H1 (cell line): ENCODE measurements at regions not wholly inside any gene's neighbourhood (a gene's known extent, or its start where the extent isn't known, plus 50 kb on each side); places are given as distances from the start of the nearest gene placed in this dataset.

Source experiments
- CTCF ChIA-PET: fragments of 300-600 bp; sonication (Branson Sonifier 250); formaldehyde crosslinking; loops from one replicate; lab custom pipeline; 2021; ENCODE audit not compliant: partially characterized antibody; lab: Charles Lee
- POLR2A ChIA-PET: fragments of 300-600 bp; sonication (Branson Sonifier 250); formaldehyde crosslinking; loops from one replicate; lab custom pipeline; 2021; ENCODE audit warnings: inconsistent platforms; ENCODE audit not compliant: partially characterized antibody; lab: Charles Lee
- DNase-seq, 2 experiments: peaks; one replicate each; pipeline versions ENCODE4 v3.0.0 to v3.0.0-alpha.2; 2010 to 2022; ENCODE audit warnings: low spot score in 2 of 2, low read depth in 1 of 2, mixed read lengths in 1 of 2
- FAIRE-seq: peaks from 2 replicates; lab custom pipeline; 2011; peaks lifted over from hg19 to GRCh38; lab: Jason Lieb, UNC
- H2AFZ ChIP-seq: 2 replicates; pipeline ENCODE4 v1.8.1; 2012; ENCODE audit warnings: low read length, inconsistent platforms
- H2AK5ac ChIP-seq: 2 replicates; pipeline ENCODE4 v1.6.1; 2013; ENCODE audit warnings: low read depth, low read length
- H2BK120ac ChIP-seq: replicated peaks from 2 replicates; pipeline ENCODE3; 2013; ENCODE audit warnings: low read depth, low read length, inconsistent platforms
- H2BK12ac ChIP-seq: 2 replicates; pipeline ENCODE4 v1.6.1; 2013; ENCODE audit warnings: low read depth, low read length
- H2BK15ac ChIP-seq: 2 replicates; pipeline ENCODE4 v1.6.1; 2013; ENCODE audit warnings: low read length
- H2BK20ac ChIP-seq: 2 replicates; pipeline ENCODE4 v1.6.1; 2013; ENCODE audit warnings: low read length
- H2BK5ac ChIP-seq: 2 replicates; pipeline ENCODE4 v1.6.1; 2013; ENCODE audit warnings: low read depth, low read length
- H3K14ac ChIP-seq: 2 replicates; pipeline ENCODE4 v1.6.1; 2013; ENCODE audit warnings: inconsistent platforms; ENCODE audit not compliant: insufficient read length
- H3K18ac ChIP-seq: 2 replicates; pipeline ENCODE4 v1.6.1; 2013; ENCODE audit warnings: low read length; ENCODE audit errors: extremely low read depth
- H3K23ac ChIP-seq: 2 replicates; pipeline ENCODE4 v1.6.1; 2013; ENCODE audit warnings: inconsistent platforms; ENCODE audit not compliant: insufficient read length
- H3K23me2 ChIP-seq: 2 replicates; pipeline ENCODE4 v1.6.1; 2013; ENCODE audit warnings: low read depth, low read length
- H3K27ac ChIP-seq: 2 replicates; pipeline ENCODE4 v1.6.1; 2011; ENCODE audit warnings: low read depth, low read length, inconsistent platforms
- H3K27me3 ChIP-seq, 4 experiments: replicated peaks in 1 of 4; 1 replicate in 1 of 4; 2 replicates in 3 of 4; pipeline versions ENCODE4 v1.6.1 to v1.8.1; 2011 to 2013; ENCODE audit warnings: low read length in 3 of 4, mild to moderate bottlenecking in 3 of 4, inconsistent platforms in 2 of 4, mixed read lengths in 2 of 4, moderate library complexity in 1 of 4; ENCODE audit not compliant: control insufficient read depth in 3 of 4, insufficient read depth in 3 of 4; ENCODE audit errors: extremely low read depth in 1 of 4
- H3K36me3 ChIP-seq, 4 experiments: 2 replicates each; pipeline versions ENCODE4 v1.6.1 to v1.8.1; 2011 to 2013; ENCODE audit warnings: mild to moderate bottlenecking in 4 of 4, low read length in 3 of 4, moderate library complexity in 2 of 4, control low read depth in 1 of 4, inconsistent platforms in 1 of 4; ENCODE audit not compliant: insufficient read depth in 4 of 4, control insufficient read depth in 2 of 4
- H3K4ac ChIP-seq: replicated peaks from 2 replicates; pipeline ENCODE3; 2013; ENCODE audit warnings: low read length, low read depth, mixed read lengths, inconsistent platforms; ENCODE audit not compliant: insufficient read length
- H3K4me1 ChIP-seq, 4 experiments: replicated peaks in 1 of 4; 1 replicate in 1 of 4; 2 replicates in 3 of 4; pipeline versions ENCODE4 v1.6.1 to v1.8.1; 2011 to 2013; ENCODE audit warnings: low read length in 3 of 4, inconsistent platforms in 2 of 4, mixed read lengths in 1 of 4; ENCODE audit not compliant: insufficient read depth in 4 of 4, control insufficient read depth in 3 of 4
- H3K4me2 ChIP-seq, 2 experiments: 2 replicates each; pipeline versions ENCODE4 v1.6.1 to v1.8.1; 2011 to 2013; ENCODE audit warnings: low read depth in 2 of 2, low read length in 2 of 2, control low read depth in 1 of 2, inconsistent platforms in 1 of 2, mild to moderate bottlenecking in 1 of 2; ENCODE audit not compliant: insufficient read depth in 1 of 2
- H3K4me3 ChIP-seq, 4 experiments: fragments of 200-600, 300-600 bp in 1 of 4; sonication (generic), shearing (Covaris generic), sonication (Bioruptor Twin) in 1 of 4; 2 replicates each; pipeline versions ENCODE4 v1.5.1 to v1.8.1; 2011 to 2016; ENCODE audit warnings: low read length in 4 of 4, low read depth in 3 of 4, control low read depth in 2 of 4, inconsistent platforms in 2 of 4, mild to moderate bottlenecking in 2 of 4, mixed read lengths in 1 of 4, moderate library complexity in 1 of 4; ENCODE audit not compliant: insufficient read depth in 2 of 4; ENCODE audit errors: extremely low read depth in 1 of 4
- H3K56ac ChIP-seq: replicated peaks from 2 replicates; pipeline ENCODE3; 2013; ENCODE audit warnings: low read depth, mild to moderate bottlenecking, mixed read lengths, low read length, inconsistent platforms; ENCODE audit not compliant: insufficient read length
- H3K79me1 ChIP-seq: 2 replicates; pipeline ENCODE4 v1.6.1; 2013; ENCODE audit warnings: low read depth, low read length, control low read depth
- H3K79me2 ChIP-seq, 2 experiments: 2 replicates each; pipeline versions ENCODE4 v1.6.1 to v1.8.1; 2012 to 2013; ENCODE audit warnings: low read length in 2 of 2, mild to moderate bottlenecking in 2 of 2, inconsistent platforms in 1 of 2; ENCODE audit not compliant: insufficient read depth in 2 of 2, control insufficient read depth in 1 of 2
- H3K9ac ChIP-seq, 4 experiments: replicated peaks in 1 of 4; 1 replicate in 1 of 4; 2 replicates in 3 of 4; pipeline versions ENCODE4 v1.6.1 to v1.8.1; 2011 to 2013; ENCODE audit warnings: low read depth in 3 of 4, low read length in 3 of 4, control low read depth in 2 of 4, mild to moderate bottlenecking in 2 of 4, moderate library complexity in 2 of 4, inconsistent platforms in 1 of 4; ENCODE audit errors: extremely low read depth in 1 of 4
- H3K9me3 ChIP-seq, 2 experiments: 2 replicates each; pipeline versions ENCODE4 v1.6.1 to v1.8.1; 2012 to 2013; ENCODE audit warnings: mild to moderate bottlenecking in 2 of 2, moderate library complexity in 2 of 2, control low read depth in 1 of 2, inconsistent platforms in 1 of 2, low read depth in 1 of 2, low read length in 1 of 2, mixed read lengths in 1 of 2; ENCODE audit not compliant: insufficient read depth in 2 of 2
- H4K20me1 ChIP-seq, 2 experiments: replicated peaks in 1 of 2; 2 replicates each; pipeline versions ENCODE3 to v1.8.1; 2011 to 2013; ENCODE audit warnings: inconsistent platforms in 2 of 2, low read length in 2 of 2, mild to moderate bottlenecking in 1 of 2; ENCODE audit not compliant: insufficient read depth in 2 of 2, control insufficient read depth in 1 of 2
- H4K5ac ChIP-seq: 2 replicates; pipeline ENCODE4 v1.6.1; 2013; ENCODE audit warnings: low read length, low read depth, mixed read lengths, inconsistent platforms; ENCODE audit not compliant: insufficient read length
- H4K8ac ChIP-seq: 2 replicates; pipeline ENCODE4 v1.8.0; 2013; ENCODE audit warnings: mild to moderate bottlenecking, moderate library complexity, low read length, inconsistent platforms; ENCODE audit not compliant: insufficient read depth; ENCODE audit errors: extremely low read depth
- H4K91ac ChIP-seq: replicated peaks from 2 replicates; pipeline ENCODE3; 2013; ENCODE audit warnings: low read length, mixed read lengths, inconsistent platforms; ENCODE audit not compliant: insufficient read length
- RFX5 ChIP-seq: IDR thresholded peaks from 2 replicates; pipeline ENCODE4 v1.6.1; 2011; ENCODE audit warnings: low read depth, low read length, improper control_type of control experiment, borderline replicate concordance
- WGBS, 2 experiments: shearing (Covaris generic) in 1 of 2; methylation state at CpG; one replicate each; pipeline versions ENCODE4 v1.1.6 to v1.1.7; 2013 to 2015; ENCODE audit warnings: low lambda C conversion rate in 2 of 2, mixed read lengths in 2 of 2, inconsistent platforms in 1 of 2, low coverage in 1 of 2, missing lambda C conversion rate in 1 of 2; ENCODE audit not compliant: insufficient replicate concordance in 2 of 2, insufficient coverage in 1 of 2, insufficient read length in 1 of 2; ENCODE audit errors: extremely low coverage in 1 of 2, missing lambda C conversion rate in 1 of 2; 5-methylcytosine and 5-hydroxymethylcytosine counted together

- Histone ChIP-seq H4K91ac (no peak overlapping the region), H3K23me2 (peaks cover 4% of the 10 kb centered on the region; the same call in 1 of the 2 replicates), H3K4me1 (0 out of 7 replicates have a peak, but pooled peaks cover 0 to 2% (median 0%) of the 10 kb centered on the region in 4 experiments), H3K14ac (no peak overlapping the region), H2BK5ac (no peak overlapping the region), H4K5ac (no peak overlapping the region), H3K27ac (no peak overlapping the region), H3K79me1 (no peaks in the 10 kb centered on the region), H3K79me2 (no peaks in the 10 kb centered on the region), H3K27me3 (peaks cover 0 to 10% (median 3%) of the 10 kb centered on the region in 4 experiments; a peak in 3 of 7 replicates), H3K9me3 (0 out of 4 replicates have a peak, but pooled peaks cover 0 to under 1% of the 10 kb centered on the region in 2 experiments), H2BK12ac (no peak overlapping the region), H3K18ac (no peak overlapping the region), H3K4ac (peak overlapping the region; percentile 69), H2BK120ac (no peak overlapping the region), H3K23ac (no peak overlapping the region), H3K4me2 (peak overlapping the region in 1 of 2 experiments; percentile 25; a peak in 2 of 4 replicates), H2BK20ac (no peak overlapping the region), H2AK5ac (no peak overlapping the region), H3K56ac (no peak overlapping the region), H2BK15ac (no peak overlapping the region), H3K4me3 (no peak overlapping the region), H4K8ac (peak overlapping the region; percentile 51), H4K20me1 (peaks cover 0 to 3% of the 10 kb centered on the region in 2 experiments), H2AFZ (no peak overlapping the region), H3K36me3 (no peaks in the 10 kb centered on the region), H3K9ac (no peak overlapping the region)
- 89% methylated on average over 37 of the region's 58 CpGs; no CpG with 5 or more reads in 1 of the 2 experiments for WGBS, 2 experiments
- POLR2A ChIA-PET, result interaction anchor here (1.0 kb wide), 1 partner anchor 58 kb away, joined by 3 read pairs; no protein-coding TSS in a partner anchor
- DNase-seq (no peak), FAIRE-seq (no peak)
- no peak for TF ChIP-seq RFX5
- CTCF ChIA-PET, result interaction anchor here (1.5 to 1.8 kb wide), 2 partner anchors 10 to 33 kb away, joined by 3 to 6 read pairs; no protein-coding TSS in a partner anchor
Observed at GRCh38 chr4:1519787-1520661, 113.8 kb upstream of the NKX1-1 start.
